A549 (cell line): ENCODE measurements at regions not wholly inside any gene's neighbourhood (a gene's known extent, or its start where the extent isn't known, plus 50 kb on each side); places are given as distances from the start of the nearest gene placed in this dataset.

Experiments
- ATAC-seq, 2 experiments: fragments of 200-7000 bp in 1 of 2; fragments of >200 bp in 1 of 2; cut with Nextera tagmentation in 1 of 2; cut with Tn5 transposase in 1 of 2; 3 replicates each; pipeline versions ENCODE4 v1.8.0 to v1.9.1; 2018 to 2020; ENCODE audit warnings: mild to moderate bottlenecking in 1 of 2, moderate library complexity in 1 of 2
- CTCF ChIA-PET: fragments of 300-600 bp; sonication (Branson Sonifier 250); formaldehyde crosslinking; extraction: SDS; loops from one replicate; lab custom pipeline; 2021; ENCODE audit warnings: antibody characterized with exemption, inconsistent platforms; lab: Yijun Ruan, JAX
- POLR2A ChIA-PET: fragments of 350-600 bp; formaldehyde crosslinking; extraction: SDS; loops from one replicate; lab custom pipeline; 2021; ENCODE audit warnings: antibody characterized with exemption, inconsistent platforms; lab: Yijun Ruan, JAX
- DNase-seq, 2 experiments: peaks; one replicate each; pipeline versions ENCODE4 v3.0.0 to v3.0.0-alpha.2; 2011 to 2016; ENCODE audit warnings: low read depth in 1 of 2, low spot score in 1 of 2
- FAIRE-seq: peaks from 2 replicates; lab custom pipeline; 2011; peaks lifted over from hg19 to GRCh38; lab: Jason Lieb, UNC
- H3K27ac ChIP-seq, 2 experiments: fragments of >200 bp; sonication (Bioruptor Twin); formaldehyde crosslinking; 3 replicates each; pipeline ENCODE4 v1.5.1; 2016 to 2017
- H3K4me1 ChIP-seq: fragments of >200 bp; sonication (Bioruptor Twin); formaldehyde crosslinking; 3 replicates; pipeline ENCODE4 v1.6.1; 2016
- H3K4me2 ChIP-seq: fragments of >200 bp; sonication (Bioruptor Twin); formaldehyde crosslinking; 3 replicates; pipeline ENCODE4 v1.6.1; 2016
- H3K4me3 ChIP-seq: fragments of >200 bp; sonication (Bioruptor Twin); formaldehyde crosslinking; 3 replicates; pipeline ENCODE4 v1.5.1; 2016
- H3K9me3 ChIP-seq: fragments of >200 bp; sonication (Bioruptor Twin); formaldehyde crosslinking; 3 replicates; pipeline ENCODE4 v1.6.1; 2016
- BCL3 ChIP-seq: fragments of >200 bp; sonication (Bioruptor Twin); formaldehyde crosslinking; IDR thresholded peaks from 3 replicates; pipeline ENCODE4 v1.6.1; 2016
- BHLHE40 ChIP-seq: IDR thresholded peaks from 2 replicates; pipeline ENCODE4 v1.6.1; 2012; ENCODE audit warnings: low read depth, low read length, inconsistent platforms
- CEBPB ChIP-seq, 2 experiments: fragments of >200 bp in 1 of 2; sonication (Bioruptor Twin) in 1 of 2; formaldehyde crosslinking in 1 of 2; IDR thresholded peaks; 2 replicates each; pipeline ENCODE4 v1.6.1; 2012 to 2016
- ELK1 ChIP-seq: fragments of 150-350 bp; IDR thresholded peaks from 2 replicates; pipeline ENCODE4 v1.6.1; 2014; ENCODE audit warnings: low read depth, mild to moderate bottlenecking, low read length
- EP300 ChIP-seq, 2 experiments: fragments of >200 bp; sonication (Bioruptor Twin); formaldehyde crosslinking; IDR thresholded peaks; 2 replicates in 1 of 2; 3 replicates in 1 of 2; pipeline ENCODE4 v1.6.1; 2016 to 2017
- FOSB ChIP-seq: fragments of 250-450 bp; sonication (Bioruptor Pico); IDR thresholded peaks from 2 replicates; pipeline ENCODE4 v1.5.0; 2020; ENCODE audit warnings: mild to moderate bottlenecking, moderate library complexity
- HMGXB4 ChIP-seq: fragments of 250-450 bp; sonication (Bioruptor Pico); IDR thresholded peaks from 2 replicates; pipeline ENCODE4 v1.5.0; 2021; ENCODE audit warnings: mild to moderate bottlenecking, moderate library complexity, borderline replicate concordance
- HOXA7 ChIP-seq: fragments of 250-450 bp; sonication (Bioruptor Pico); IDR thresholded peaks from 2 replicates; pipeline ENCODE4 v1.5.0; 2020; ENCODE audit warnings: mild to moderate bottlenecking, moderate library complexity
- JUNB ChIP-seq: fragments of >200 bp; sonication (Bioruptor Twin); formaldehyde crosslinking; IDR thresholded peaks from 2 replicates; pipeline ENCODE4 v1.6.1; 2016
- MAZ ChIP-seq: fragments of 150-350 bp; IDR thresholded peaks from 2 replicates; pipeline ENCODE4 v1.6.1; 2014; ENCODE audit warnings: antibody characterized with exemption, low read depth, low read length, borderline replicate concordance
- MYC ChIP-seq: IDR thresholded peaks from 2 replicates; pipeline ENCODE4 v1.6.1; 2012; ENCODE audit warnings: mild to moderate bottlenecking, inconsistent platforms, low read length, improper control_type of control experiment, borderline replicate concordance
- NR3C1 ChIP-seq: fragments of >200 bp; sonication (Bioruptor Twin); formaldehyde crosslinking; IDR thresholded peaks from 3 replicates; pipeline ENCODE4 v1.6.1; 2017
- PHF8 ChIP-seq: fragments of 200-600 bp; sonication (generic); IDR thresholded peaks from 2 replicates; pipeline ENCODE4 v1.6.1; 2016; ENCODE audit warnings: low read depth, mild to moderate bottlenecking, antibody characterized with exemption, moderate library complexity, borderline replicate concordance
- RARB ChIP-seq: fragments of 250-450 bp; sonication (Bioruptor Pico); IDR thresholded peaks from 2 replicates; pipeline ENCODE4 v1.8.0; 2021; ENCODE audit warnings: mild to moderate bottlenecking, moderate library complexity
- RCOR1 ChIP-seq: fragments of 150-350 bp; IDR thresholded peaks from 2 replicates; pipeline ENCODE4 v1.6.1; 2014; ENCODE audit warnings: antibody characterized with exemption, low read length, low read depth
- REST ChIP-seq: fragments of 200-600 bp; sonication (generic); IDR thresholded peaks from 2 replicates; pipeline ENCODE4 v1.6.1; 2016; ENCODE audit warnings: antibody characterized with exemption, mild to moderate bottlenecking, moderate library complexity
- RFX5 ChIP-seq: fragments of 450-650 bp; IDR thresholded peaks from 2 replicates; pipeline ENCODE4 v1.7.1; 2014; ENCODE audit warnings: antibody characterized with exemption, mild to moderate bottlenecking, moderate library complexity
- TP53 ChIP-seq: fragments of 250-450 bp; sonication (Bioruptor Pico); IDR thresholded peaks from 2 replicates; pipeline ENCODE4 v1.5.0; 2021; ENCODE audit warnings: mild to moderate bottlenecking, moderate library complexity
- ZC3H11A ChIP-seq: fragments of 450-650 bp; IDR thresholded peaks from 2 replicates; pipeline ENCODE4 v1.6.1; 2014; ENCODE audit warnings: antibody characterized with exemption, mild to moderate bottlenecking
- WGBS: methylation state at CpG from one replicate; pipeline ENCODE4 v1.1.6; 2017; ENCODE audit errors: missing lambda C conversion rate; 5-methylcytosine and 5-hydroxymethylcytosine counted together
- TF ChIP-seq, protein P1 (sequence below): fragments of 450-650 bp; IDR thresholded peaks from 2 replicates; pipeline ENCODE4 v1.6.1; 2014; ENCODE audit warnings: antibody characterized with exemption

DNA sequence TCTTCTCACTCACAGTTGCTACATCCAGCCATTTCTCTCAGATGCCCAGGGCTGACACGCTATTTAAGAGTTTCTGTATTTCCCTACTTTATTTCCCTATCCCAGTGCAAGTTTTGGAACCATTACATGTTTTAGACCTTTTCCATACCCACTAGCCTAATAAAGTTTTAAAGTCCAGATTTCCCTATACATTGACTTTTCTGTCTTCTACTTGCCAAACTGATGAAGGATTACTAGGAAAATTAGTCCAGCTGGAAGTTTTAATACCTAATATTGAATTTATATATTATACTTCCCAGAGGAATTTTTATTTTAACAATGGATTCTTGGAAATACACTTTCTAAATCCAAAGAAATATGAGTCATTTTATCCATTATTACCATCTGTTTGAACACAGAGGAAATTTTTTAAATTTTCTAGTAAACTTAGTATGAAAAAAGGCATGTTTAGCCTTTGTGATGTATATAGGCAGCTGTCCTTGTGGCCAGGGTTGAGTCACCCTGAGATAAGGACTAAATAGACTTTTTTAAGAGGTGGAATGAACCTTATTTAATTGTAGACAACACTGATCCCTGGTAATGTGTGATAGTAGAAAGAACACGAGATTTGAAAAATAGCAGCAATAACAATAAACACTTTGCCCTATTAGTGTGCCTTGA is 205.0 kb downstream of the TFEC start:
- H3K9me3 ChIP-seq = no peaks in the 10 kb centered on the region
- H3K4me3 ChIP-seq = no peak overlapping the region
- H3K4me1 ChIP-seq = no peaks in the 10 kb centered on the region
- ChIA-PET POLR2A (no interaction called here), CTCF (no interaction called here)
- no peak for TF ChIP-seq ZC3H11A
- no peak for TF ChIP-seq ELK1
- no peak for TF ChIP-seq MYC
- no peak for TF ChIP-seq EP300 (IDR thresholded peaks at IDR 0.05)
- no peak for TF ChIP-seq FOSB (CRISPR knock-in tag)
- no peak for TF ChIP-seq TP53
- no peak for TF ChIP-seq RFX5
- TF ChIP-seq JUNB = no peak
- no peak for TF ChIP-seq MAZ
- TF ChIP-seq BHLHE40 = no peak
- WGBS = 27% methylated on average over 2 of the region's 2 CpGs
- no peak for ATAC-seq
- no peak overlapping the region for H3K4me2 ChIP-seq
- no peak for FAIRE-seq
- no peak overlapping the region for H3K27ac ChIP-seq
- no peak for DNase-seq

- H3K4me3 ChIP-seq = no peak overlapping the region
- FAIRE-seq = no peak
- H3K4me2 ChIP-seq = no peak overlapping the region
- H3K9me3 ChIP-seq = no peaks in the 10 kb centered on the region
- DNase-seq = no peak
- ATAC-seq = no peak
- POLR2A ChIA-PET = no interaction called here
- CTCF ChIA-PET = interaction anchor here (1.2 kb wide), 1 partner anchor 10 kb away, joined by 3 read pairs; no protein-coding TSS in a partner anchor
- H3K4me1 ChIP-seq = no peaks in the 10 kb centered on the region
- WGBS = 9% methylated on average over 2 of the region's 2 CpGs
- no peak overlapping the region for H3K27ac ChIP-seq
- no peak for TF ChIP-seq RARB (CRISPR knock-in tag)
- TF ChIP-seq EP300 (IDR thresholded peaks at IDR 0.05) = no peak
- no peak for TF ChIP-seq TP53
- TF ChIP-seq, protein P1, sequence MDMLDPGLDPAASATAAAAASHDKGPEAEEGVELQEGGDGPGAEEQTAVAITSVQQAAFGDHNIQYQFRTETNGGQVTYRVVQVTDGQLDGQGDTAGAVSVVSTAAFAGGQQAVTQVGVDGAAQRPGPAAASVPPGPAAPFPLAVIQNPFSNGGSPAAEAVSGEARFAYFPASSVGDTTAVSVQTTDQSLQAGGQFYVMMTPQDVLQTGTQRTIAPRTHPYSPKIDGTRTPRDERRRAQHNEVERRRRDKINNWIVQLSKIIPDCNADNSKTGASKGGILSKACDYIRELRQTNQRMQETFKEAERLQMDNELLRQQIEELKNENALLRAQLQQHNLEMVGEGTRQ = no peak
- no peak for TF ChIP-seq MYC
- no peak for TF ChIP-seq RCOR1
- no peak for TF ChIP-seq MAZ
- TF ChIP-seq CEBPB (IDR thresholded peaks at IDR 0.05) = no peak
- TF ChIP-seq NR3C1 = no peak
- no peak for TF ChIP-seq PHF8
- no peak for TF ChIP-seq BCL3
- TF ChIP-seq HMGXB4 (CRISPR knock-in tag) = no peak
- TF ChIP-seq REST = no peak
- TF ChIP-seq HOXA7 (CRISPR knock-in tag) = no peak
Measured at GRCh38 chr7:115822801-115823200, 207.8 kb downstream of the TFEC start.
